AG09319 (cell line): ENCODE measurements at regions not wholly inside any gene's neighbourhood (a gene's known extent, or its start where the extent isn't known, plus 50 kb on each side); places are given as distances from the start of the nearest gene placed in this dataset.

Experiments
- DNase-seq: peaks from one replicate; pipeline ENCODE4 v3.0.0-alpha.2; 2010; ENCODE audit warnings: low read depth; ENCODE audit errors: extremely low read depth
- TF ChIP-seq, protein P1 (sequence below): IDR thresholded peaks from 2 replicates; pipeline ENCODE4 v1.5.1; 2011; ENCODE audit warnings: low read depth, mild to moderate bottlenecking, inconsistent platforms, low read length, moderate library complexity

DNA sequence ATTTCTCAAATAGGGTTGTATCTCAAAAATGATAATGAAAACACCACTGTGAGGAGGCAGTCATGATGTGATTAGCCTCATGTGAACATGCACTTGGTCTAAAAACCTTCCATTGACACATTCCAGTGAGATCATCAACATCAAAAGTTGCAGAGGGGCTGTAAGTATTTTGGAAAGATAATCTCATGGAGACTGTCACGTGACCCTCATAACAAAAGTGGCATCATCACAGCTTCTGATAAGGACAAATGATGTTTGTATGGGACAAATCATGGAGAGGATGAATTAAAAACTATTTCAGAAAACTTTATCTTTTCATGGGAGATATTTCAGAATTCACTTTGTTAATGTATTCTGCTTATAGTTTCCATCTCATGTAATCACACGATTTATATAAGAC, 203.1 kb upstream of the NDN start:
- DNase-seq: no peak
- TF ChIP-seq, protein P1, sequence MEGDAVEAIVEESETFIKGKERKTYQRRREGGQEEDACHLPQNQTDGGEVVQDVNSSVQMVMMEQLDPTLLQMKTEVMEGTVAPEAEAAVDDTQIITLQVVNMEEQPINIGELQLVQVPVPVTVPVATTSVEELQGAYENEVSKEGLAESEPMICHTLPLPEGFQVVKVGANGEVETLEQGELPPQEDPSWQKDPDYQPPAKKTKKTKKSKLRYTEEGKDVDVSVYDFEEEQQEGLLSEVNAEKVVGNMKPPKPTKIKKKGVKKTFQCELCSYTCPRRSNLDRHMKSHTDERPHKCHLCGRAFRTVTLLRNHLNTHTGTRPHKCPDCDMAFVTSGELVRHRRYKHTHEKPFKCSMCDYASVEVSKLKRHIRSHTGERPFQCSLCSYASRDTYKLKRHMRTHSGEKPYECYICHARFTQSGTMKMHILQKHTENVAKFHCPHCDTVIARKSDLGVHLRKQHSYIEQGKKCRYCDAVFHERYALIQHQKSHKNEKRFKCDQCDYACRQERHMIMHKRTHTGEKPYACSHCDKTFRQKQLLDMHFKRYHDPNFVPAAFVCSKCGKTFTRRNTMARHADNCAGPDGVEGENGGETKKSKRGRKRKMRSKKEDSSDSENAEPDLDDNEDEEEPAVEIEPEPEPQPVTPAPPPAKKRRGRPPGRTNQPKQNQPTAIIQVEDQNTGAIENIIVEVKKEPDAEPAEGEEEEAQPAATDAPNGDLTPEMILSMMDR: no peak

DNA sequence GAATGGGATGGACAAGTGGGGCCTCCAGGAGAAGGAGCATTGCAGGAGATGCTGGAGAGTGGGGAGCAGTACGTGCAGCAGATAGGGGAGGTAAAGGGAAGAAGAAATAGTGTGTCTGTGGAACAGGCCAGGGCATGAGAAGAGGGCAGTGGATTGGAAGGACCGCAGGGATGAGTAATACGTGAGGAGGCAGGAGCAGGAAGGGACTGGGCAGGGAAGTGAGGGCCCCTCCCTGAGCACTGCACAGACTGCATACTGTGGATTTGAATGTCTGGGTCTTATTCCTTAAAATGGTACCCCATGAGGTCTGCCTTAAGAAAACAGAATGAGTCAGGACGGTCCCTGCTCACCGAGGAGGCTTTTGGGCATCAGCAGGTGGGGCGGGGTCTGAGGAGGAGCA, 210.0 kb upstream of the NDN start:
- TF ChIP-seq, protein P1: no peak
- DNase-seq: no peak

DNA sequence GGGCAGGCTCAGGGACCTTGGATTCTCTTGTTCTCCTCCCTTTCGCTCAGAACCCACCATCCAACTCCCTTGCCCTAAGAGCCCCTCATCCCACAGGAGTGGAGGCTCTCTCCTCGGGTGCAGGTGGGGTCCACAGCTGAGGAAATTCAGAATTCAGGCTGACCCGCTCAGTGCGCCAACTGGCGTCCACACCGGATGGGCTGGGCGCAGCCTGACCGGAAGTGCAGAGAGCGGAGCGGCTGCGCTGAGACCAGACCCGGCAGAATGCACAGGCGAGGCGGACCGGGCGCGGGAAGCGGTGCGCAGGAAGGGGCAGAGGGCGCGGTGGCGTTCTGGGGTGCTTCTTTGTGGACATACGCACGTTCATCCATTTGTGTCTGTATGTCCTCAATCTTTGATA, 210.4 kb upstream of the NDN start:
- no peak for DNase-seq
- TF ChIP-seq, protein P1: no peak

DNA sequence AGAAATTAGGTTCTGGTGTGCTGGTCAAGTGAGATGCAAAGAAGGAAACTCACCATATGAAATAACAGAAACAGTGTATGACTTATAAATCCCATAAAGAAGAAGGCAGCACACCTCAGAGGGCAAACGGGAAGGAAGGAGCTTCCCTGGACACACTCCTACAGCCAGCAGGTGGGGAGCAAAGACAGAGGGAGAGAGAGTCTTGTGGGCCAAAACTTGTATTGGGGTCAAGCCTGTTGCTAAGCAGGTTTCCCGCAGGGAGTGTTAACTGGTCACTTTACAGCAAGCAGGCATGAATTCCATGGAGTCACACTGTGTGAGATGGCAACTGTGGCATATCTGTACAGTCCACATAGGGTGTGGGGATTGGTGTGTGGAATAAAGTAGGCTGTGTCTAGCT, 222.9 kb upstream of the NDN start:
- DNase-seq: no peak
- TF ChIP-seq, protein P1: no peak

DNA sequence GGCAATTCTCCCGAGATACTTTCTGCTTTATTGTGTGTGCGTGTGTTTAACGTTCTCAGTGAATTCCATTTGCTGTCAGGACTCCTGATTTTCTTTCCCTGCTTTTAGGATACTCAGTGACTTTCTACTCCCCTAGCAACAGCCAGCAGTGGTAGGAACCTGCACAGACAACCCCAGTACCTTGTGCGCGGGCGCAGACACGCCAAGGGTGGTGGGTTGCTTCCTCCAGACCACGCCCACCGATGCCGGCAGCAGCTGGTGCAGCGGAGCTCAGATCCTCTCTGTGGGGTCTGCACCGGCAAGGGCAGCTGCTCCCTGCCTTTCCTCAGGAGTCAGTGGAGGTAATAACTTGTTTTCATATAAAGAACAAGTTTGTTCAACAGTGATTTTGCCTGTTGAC, 225.1 kb upstream of the NDN start:
- no peak for DNase-seq
- TF ChIP-seq, protein P1: no peak

DNA sequence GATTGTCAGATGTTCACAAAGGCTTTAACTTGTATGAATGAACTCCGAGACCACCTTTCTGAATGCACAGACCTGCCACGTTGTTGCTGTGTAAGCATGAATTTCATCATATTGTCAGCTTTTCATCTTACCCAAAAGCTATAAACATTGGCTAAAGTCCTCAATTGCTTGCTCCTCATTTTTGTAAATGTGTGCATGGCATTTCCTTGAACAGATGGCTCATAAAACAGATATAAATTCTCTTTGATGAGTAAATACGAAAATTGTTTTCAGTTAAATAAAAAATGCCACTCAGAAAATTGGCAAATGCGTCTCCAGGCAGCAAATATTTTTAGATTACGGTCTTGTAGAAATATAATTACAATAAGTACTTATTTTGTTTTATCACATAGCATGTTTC, 226.0 kb upstream of the NDN start:
- DNase-seq: no peak
- TF ChIP-seq, protein P1: no peak

DNA sequence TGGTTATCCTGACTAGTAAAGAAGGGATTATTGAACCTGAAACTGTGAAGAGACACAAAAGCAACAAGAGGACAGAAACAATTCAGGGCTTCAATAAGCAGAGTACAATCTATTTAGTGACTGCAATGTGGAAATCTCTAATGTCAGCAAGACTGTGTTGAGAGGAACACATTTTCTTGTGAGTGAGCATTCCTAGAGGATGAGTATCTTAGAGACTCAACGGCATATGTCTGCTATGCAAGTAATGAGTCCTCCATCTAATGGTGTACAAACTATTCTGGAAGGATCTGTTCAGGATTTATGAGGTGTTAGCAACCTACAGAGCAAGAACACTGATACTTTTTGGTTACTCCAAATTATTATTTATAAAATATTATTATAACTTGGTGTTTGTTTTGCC, 226.5 kb upstream of the NDN start:
- TF ChIP-seq, protein P1: no peak
- no peak for DNase-seq
